Fibroblast of lung (primary cell): ENCODE measurements at regions not wholly inside any gene's neighbourhood (a gene's known extent, or its start where the extent isn't known, plus 50 kb on each side); places are given as distances from the start of the nearest gene placed in this dataset.

Source experiments
- DNase-seq, 2 donors: peaks; one replicate each; pipeline versions ENCODE4 v3.0.0 to v3.0.0-alpha.2; 2010; ENCODE audit warnings: low read depth in 2 of 2
- H2AFZ ChIP-seq: 2 replicates; pipeline ENCODE4 v1.5.1; 2012; ENCODE audit warnings: low read length, control low read depth, inconsistent platforms
- H3K27ac ChIP-seq: 2 replicates; pipeline ENCODE4 v1.5.1; 2011; ENCODE audit warnings: low read length, control low read depth; ENCODE audit not compliant: insufficient read depth
- H3K27me3 ChIP-seq: 2 replicates; pipeline ENCODE4 v1.5.1; 2011; ENCODE audit warnings: mild to moderate bottlenecking, low read length; ENCODE audit not compliant: control insufficient read depth, insufficient read depth
- H3K36me3 ChIP-seq: 2 replicates; pipeline ENCODE4 v1.5.1; 2011; ENCODE audit warnings: low read length; ENCODE audit not compliant: control insufficient read depth, insufficient read depth
- H3K4me1 ChIP-seq: 2 replicates; pipeline ENCODE4 v1.5.1; 2011; ENCODE audit warnings: low read length; ENCODE audit not compliant: control insufficient read depth, insufficient read depth; ENCODE audit errors: extremely low read depth
- H3K4me2 ChIP-seq: 2 replicates; pipeline ENCODE4 v1.5.1; 2011; ENCODE audit warnings: low read length, control low read depth; ENCODE audit not compliant: insufficient read depth; ENCODE audit errors: extremely low read depth
- H3K4me3 ChIP-seq, 4 experiments: fragments of 200-600 bp in 1 of 4; sonication (generic) in 1 of 4; replicated peaks in 1 of 4; 2 replicates each; pipeline ENCODE4 v1.5.1; 2011 to 2016; ENCODE audit warnings: low read length in 4 of 4, low read depth in 3 of 4, mild to moderate bottlenecking in 3 of 4, control low read depth in 2 of 4, inconsistent platforms in 1 of 4, mixed read lengths in 1 of 4; ENCODE audit not compliant: insufficient read depth in 1 of 4; ENCODE audit errors: control extremely low read depth in 1 of 4
- H3K79me2 ChIP-seq: 2 replicates; pipeline ENCODE4 v1.5.1; 2012; ENCODE audit warnings: mild to moderate bottlenecking, low read length, inconsistent platforms; ENCODE audit not compliant: control insufficient read depth, insufficient read depth
- H3K9ac ChIP-seq: 2 replicates; pipeline ENCODE4 v1.5.1; 2011; ENCODE audit warnings: mild to moderate bottlenecking, low read length, control low read depth; ENCODE audit not compliant: insufficient read depth
- H3K9me3 ChIP-seq: 2 replicates; pipeline ENCODE4 v1.5.1; 2012; ENCODE audit warnings: low read depth, low read length; ENCODE audit not compliant: control insufficient read depth, insufficient read depth
- H4K20me1 ChIP-seq: 2 replicates; pipeline ENCODE4 v1.5.1; 2011; ENCODE audit warnings: low read length; ENCODE audit not compliant: control insufficient read depth, insufficient read depth; ENCODE audit errors: extremely low read depth
- EZH2 ChIP-seq: IDR thresholded peaks from 2 replicates; pipeline ENCODE4 v1.5.1; 2012; ENCODE audit warnings: low read length, control low read depth, mild to moderate bottlenecking; ENCODE audit errors: missing control alignments
- TF ChIP-seq, protein P1 (sequence below), 2 donors: IDR thresholded peaks in 1 of 2; conservative IDR thresholded peaks in 1 of 2; 1 replicate in 1 of 2; 2 replicates in 1 of 2; pipeline ENCODE4 v1.5.1; 2011 to 2012; ENCODE audit warnings: low read length in 2 of 2, control low read depth in 1 of 2, inconsistent platforms in 1 of 2, low read depth in 1 of 2, mild to moderate bottlenecking in 1 of 2

- H3K36me3 ChIP-seq, result no peaks in the 10 kb centered on the region
- no peak overlapping the region for H3K27ac ChIP-seq
- no peak for DNase-seq
- H3K9ac ChIP-seq, result no peak overlapping the region
- H3K4me3 ChIP-seq, result no peak overlapping the region
- H3K79me2 ChIP-seq, result no peaks in the 10 kb centered on the region
- no peaks in the 10 kb centered on the region for H3K4me1 ChIP-seq
- no peaks in the 10 kb centered on the region for H3K27me3 ChIP-seq
- no peak overlapping the region for H3K4me2 ChIP-seq
- H4K20me1 ChIP-seq, result no peaks in the 10 kb centered on the region
- H2AFZ ChIP-seq, result no peak overlapping the region
- H3K9me3 ChIP-seq, result no peaks in the 10 kb centered on the region
- no peak for TF ChIP-seq EZH2
- TF ChIP-seq, protein P1, sequence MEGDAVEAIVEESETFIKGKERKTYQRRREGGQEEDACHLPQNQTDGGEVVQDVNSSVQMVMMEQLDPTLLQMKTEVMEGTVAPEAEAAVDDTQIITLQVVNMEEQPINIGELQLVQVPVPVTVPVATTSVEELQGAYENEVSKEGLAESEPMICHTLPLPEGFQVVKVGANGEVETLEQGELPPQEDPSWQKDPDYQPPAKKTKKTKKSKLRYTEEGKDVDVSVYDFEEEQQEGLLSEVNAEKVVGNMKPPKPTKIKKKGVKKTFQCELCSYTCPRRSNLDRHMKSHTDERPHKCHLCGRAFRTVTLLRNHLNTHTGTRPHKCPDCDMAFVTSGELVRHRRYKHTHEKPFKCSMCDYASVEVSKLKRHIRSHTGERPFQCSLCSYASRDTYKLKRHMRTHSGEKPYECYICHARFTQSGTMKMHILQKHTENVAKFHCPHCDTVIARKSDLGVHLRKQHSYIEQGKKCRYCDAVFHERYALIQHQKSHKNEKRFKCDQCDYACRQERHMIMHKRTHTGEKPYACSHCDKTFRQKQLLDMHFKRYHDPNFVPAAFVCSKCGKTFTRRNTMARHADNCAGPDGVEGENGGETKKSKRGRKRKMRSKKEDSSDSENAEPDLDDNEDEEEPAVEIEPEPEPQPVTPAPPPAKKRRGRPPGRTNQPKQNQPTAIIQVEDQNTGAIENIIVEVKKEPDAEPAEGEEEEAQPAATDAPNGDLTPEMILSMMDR (conservative IDR thresholded peaks at IDR 0.05 in 1 of 2, IDR thresholded peaks at IDR 0.05 in 1 of 2; ENCODE audit: low read depth in 1 of 2, low read length in 2 of 2), result no peak
These were observed 286.6 kb downstream of the ETS1 start for GRCh38 chr11:128300785-128301184.

DNA sequence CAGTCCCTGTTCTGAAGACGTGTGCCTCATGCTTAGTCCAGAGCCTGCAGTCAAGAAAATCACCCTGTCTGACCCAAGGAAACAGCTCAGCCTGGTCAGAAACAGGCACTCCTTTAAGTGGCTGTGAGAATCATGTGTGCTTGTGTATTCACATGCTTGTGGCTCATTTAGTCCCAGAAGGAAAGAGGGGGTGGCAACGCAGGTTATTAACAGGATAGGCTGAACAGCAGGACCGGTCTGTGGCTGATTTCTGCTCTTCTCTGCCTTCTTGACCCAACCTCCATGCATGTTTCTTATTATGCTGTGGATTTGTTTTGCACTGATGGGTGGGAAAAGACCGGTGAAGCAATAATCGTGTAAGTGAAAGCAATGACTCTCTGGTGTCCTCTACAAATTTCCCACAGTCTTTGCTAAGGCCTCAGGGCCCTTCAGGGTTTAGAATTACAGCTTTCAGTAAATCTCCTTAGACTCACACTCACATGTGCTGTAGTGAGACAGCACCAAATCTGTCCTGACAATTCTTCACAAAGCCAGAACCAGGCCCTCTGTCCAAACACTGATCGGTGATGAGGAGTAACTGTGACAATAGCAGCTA lies 288.1 kb downstream of the ETS1 start:
- H3K4me2 ChIP-seq, result no peak overlapping the region
- no peaks in the 10 kb centered on the region for H3K36me3 ChIP-seq
- H3K9me3 ChIP-seq, result no peaks in the 10 kb centered on the region
- TF ChIP-seq, protein P1 (conservative IDR thresholded peaks at IDR 0.05 in 1 of 2, IDR thresholded peaks at IDR 0.05 in 1 of 2; ENCODE audit: low read depth in 1 of 2, low read length in 2 of 2), result no peak
- TF ChIP-seq EZH2, result no peak
- peak in 1 of 2 donors; percentile 80 for DNase-seq
- no peak overlapping the region for H3K4me3 ChIP-seq
- H3K27me3 ChIP-seq, result no peaks in the 10 kb centered on the region
- no peaks in the 10 kb centered on the region for H4K20me1 ChIP-seq
- H3K27ac ChIP-seq, result no peak overlapping the region
- no peak overlapping the region for H2AFZ ChIP-seq
- H3K4me1 ChIP-seq, result no peaks in the 10 kb centered on the region
- no peaks in the 10 kb centered on the region for H3K79me2 ChIP-seq
- no peak overlapping the region for H3K9ac ChIP-seq

DNA sequence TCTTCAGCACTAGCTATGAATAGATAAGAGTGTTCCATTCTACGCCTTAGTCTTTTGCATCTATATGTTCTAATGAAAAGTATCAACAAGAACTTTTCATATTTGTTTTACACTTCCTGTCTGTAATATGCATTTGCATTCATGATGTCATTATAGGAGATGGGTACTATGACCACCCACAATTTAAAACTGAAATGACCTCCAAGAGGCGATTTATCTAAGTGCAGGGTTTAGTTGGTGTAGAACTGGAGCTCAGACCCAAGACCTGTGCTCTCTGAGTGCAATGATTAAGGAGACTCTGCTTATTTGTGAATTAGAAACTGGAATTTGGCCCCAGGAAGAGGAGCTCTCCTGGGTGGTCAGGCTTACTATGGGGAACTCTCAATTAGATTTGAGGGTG lies 289.1 kb downstream of the ETS1 start:
- Histone ChIP-seq H4K20me1 (no peaks in the 10 kb centered on the region), H3K9ac (no peak overlapping the region), H3K4me1 (no peaks in the 10 kb centered on the region), H3K4me2 (no peak overlapping the region), H3K36me3 (no peaks in the 10 kb centered on the region), H3K79me2 (no peaks in the 10 kb centered on the region), H3K27me3 (no peaks in the 10 kb centered on the region), H3K9me3 (no peaks in the 10 kb centered on the region), H3K4me3 (no peak overlapping the region), H3K27ac (no peak overlapping the region), H2AFZ (no peak overlapping the region)
- TF ChIP-seq, protein P1 (conservative IDR thresholded peaks at IDR 0.05 in 1 of 2, IDR thresholded peaks at IDR 0.05 in 1 of 2; ENCODE audit: low read depth in 1 of 2, low read length in 2 of 2), result no peak
- TF ChIP-seq EZH2, result no peak
- DNase-seq, result no peak
